HCT116 (cell line): ENCODE measurements at regions not wholly inside any gene's neighbourhood (a gene's known extent, or its start where the extent isn't known, plus 50 kb on each side); places are given as distances from the start of the nearest gene placed in this dataset.

Source experiments
- ATAC-seq: fragments of 200-7000 bp; cut with Tn5 transposase; 2 replicates; pipeline ENCODE4 v1.9.1; 2020; ENCODE audit warnings: mild to moderate bottlenecking, moderate library complexity
- BruUV-seq: library from RNA; stranded (reverse); fragments of 400-500 nt; replicated peaks from 2 replicates; lab custom pipeline; 2021; lab: Mats Ljungman, UMichigan
- CTCF ChIA-PET: fragments of 300-600 bp; sonication (Branson Sonifier 250); formaldehyde crosslinking; loops from one replicate; lab custom pipeline; 2021; ENCODE audit warnings: antibody characterized with exemption; lab: Charles Lee
- POLR2A ChIA-PET: fragments of 300-600, 350-600 bp; sonication (Branson Sonifier 250); formaldehyde crosslinking; loops from one replicate; lab custom pipeline; 2021; ENCODE audit warnings: antibody characterized with exemption; lab: Charles Lee
- RAD21 ChIA-PET, 2 experiments: fragments of 300-600 bp; sonication (Branson Sonifier 250); formaldehyde crosslinking; loops; one replicate each; lab custom pipeline; 2023; ENCODE audit warnings: low total read pairs in 2 of 2; ENCODE audit not compliant: uncharacterized antibody in 2 of 2, unreplicated experiment in 2 of 2, low non-redundant PET in 1 of 2; lab: Charles Lee
- DNase-seq: peaks from one replicate; pipeline ENCODE4 v3.0.0-alpha.2; 2010; ENCODE audit warnings: low read depth, low spot score
- H2AFZ ChIP-seq: fragments of 200-600 bp; shearing (Covaris generic), sonication (generic); 2 replicates; pipeline ENCODE4 v1.6.1; 2017; ENCODE audit warnings: low read depth, mixed run types, mixed read lengths, antibody characterized with exemption, low read length; ENCODE audit not compliant: poor library complexity, severe bottlenecking
- H3K27ac ChIP-seq: 2 replicates; pipeline ENCODE4 v1.5.1; 2012; ENCODE audit warnings: low read depth, low read length
- H3K27me3 ChIP-seq: fragments of 200-600 bp; sonication (generic); 2 replicates; pipeline ENCODE4 v1.6.1; 2016; ENCODE audit warnings: mixed run types, low read length, mixed read lengths; ENCODE audit not compliant: insufficient read depth
- H3K36me3 ChIP-seq, 2 experiments: fragments of 200-500 bp in 1 of 2; fragments of 200-600 bp in 1 of 2; sonication (Bioruptor generic) in 1 of 2; sonication (generic) in 1 of 2; 2 replicates each; pipeline versions ENCODE4 v1.5.1 to v1.6.1; 2014 to 2016; ENCODE audit warnings: low read length in 2 of 2, inconsistent platforms in 1 of 2, mixed read lengths in 1 of 2, mixed run types in 1 of 2; ENCODE audit not compliant: insufficient read depth in 2 of 2, control insufficient read depth in 1 of 2
- H3K4me1 ChIP-seq, 2 experiments: fragments of 200-600 bp in 1 of 2; sonication (generic) in 1 of 2; 2 replicates each; pipeline versions ENCODE4 v1.5.1 to v1.6.1; 2012 to 2017; ENCODE audit warnings: low read length in 2 of 2, inconsistent platforms in 1 of 2, mild to moderate bottlenecking in 1 of 2, mixed read lengths in 1 of 2, mixed run types in 1 of 2, moderate library complexity in 1 of 2; ENCODE audit not compliant: insufficient read depth in 2 of 2, control insufficient read depth in 1 of 2
- H3K4me2 ChIP-seq: fragments of 200-600 bp; sonication (generic); 2 replicates; pipeline ENCODE4 v1.6.1; 2017; ENCODE audit warnings: mixed run types, low read length, mixed read lengths
- H3K4me3 ChIP-seq, 2 experiments: fragments of 200-600 bp in 1 of 2; sonication (generic) in 1 of 2; replicated peaks in 1 of 2; 2 replicates each; pipeline ENCODE4 v1.5.1; 2011 to 2016; ENCODE audit warnings: low read length in 2 of 2, control low read depth in 1 of 2, low read depth in 1 of 2, mild to moderate bottlenecking in 1 of 2, mixed read lengths in 1 of 2, mixed run types in 1 of 2
- H3K79me2 ChIP-seq: fragments of 200-600 bp; sonication (generic); 2 replicates; pipeline ENCODE4 v1.6.1; 2017; ENCODE audit warnings: mild to moderate bottlenecking, mixed run types, low read length, moderate library complexity, mixed read lengths; ENCODE audit not compliant: insufficient read depth
- H3K9ac ChIP-seq: fragments of 200-600 bp; sonication (generic); 2 replicates; pipeline ENCODE4 v1.6.1; 2016; ENCODE audit warnings: low read length, mixed read lengths
- H3K9me2 ChIP-seq: fragments of 200-600 bp; sonication (generic), shearing (Covaris generic); 2 replicates; pipeline ENCODE4 v1.6.1; 2017; ENCODE audit warnings: mixed run types, mild to moderate bottlenecking, moderate library complexity; ENCODE audit not compliant: insufficient read depth
- H3K9me3 ChIP-seq, 2 experiments: fragments of 200-500 bp in 1 of 2; fragments of 200-600 bp in 1 of 2; sonication (Bioruptor generic) in 1 of 2; sonication (generic) in 1 of 2; 2 replicates each; pipeline ENCODE4 v1.6.1; 2014 to 2017; ENCODE audit warnings: low read length in 2 of 2, mixed read lengths in 2 of 2, inconsistent platforms in 1 of 2, low read depth in 1 of 2, mild to moderate bottlenecking in 1 of 2, mixed run types in 1 of 2, moderate library complexity in 1 of 2; ENCODE audit not compliant: control insufficient read depth in 1 of 2, insufficient read depth in 1 of 2
- H4K20me1 ChIP-seq: fragments of 200-600 bp; sonication (generic), shearing (Covaris generic); 2 replicates; pipeline ENCODE4 v1.6.1; 2017; ENCODE audit warnings: mixed run types, mild to moderate bottlenecking, moderate library complexity; ENCODE audit not compliant: insufficient read depth
- CEBPB ChIP-seq: IDR thresholded peaks from 2 replicates; pipeline ENCODE4 v1.6.1; 2012; ENCODE audit warnings: low read depth
- EZH2phosphoT487 ChIP-seq: fragments of 200-600 bp; IDR thresholded peaks from 2 replicates; pipeline ENCODE4 v1.6.1; 2018; ENCODE audit warnings: antibody characterized with exemption, borderline replicate concordance
- FOSL1 ChIP-seq: IDR thresholded peaks from 2 replicates; pipeline ENCODE4 v1.6.1; 2012; ENCODE audit warnings: low read depth
- JUND ChIP-seq: IDR thresholded peaks from 2 replicates; pipeline ENCODE4 v1.6.1; 2012
- POLR2A ChIP-seq: IDR thresholded peaks from 2 replicates; pipeline ENCODE4 v1.7.0; 2011; ENCODE audit warnings: borderline replicate concordance; ENCODE audit not compliant: insufficient read depth, insufficient read length; ENCODE audit errors: extremely low read depth
- SIN3A ChIP-seq: IDR thresholded peaks from 2 replicates; pipeline ENCODE4 v1.6.1; 2012; ENCODE audit warnings: low read depth
- SP1 ChIP-seq: IDR thresholded peaks from 2 replicates; pipeline ENCODE4 v1.6.1; 2012; ENCODE audit warnings: low read depth
- SRF ChIP-seq: IDR thresholded peaks from 2 replicates; pipeline ENCODE4 v1.6.1; 2012; ENCODE audit warnings: low read depth
- TCF7L2 ChIP-seq: IDR thresholded peaks from 2 replicates; pipeline ENCODE4 v1.7.0; 2011; ENCODE audit warnings: borderline replicate concordance, inconsistent platforms; ENCODE audit not compliant: insufficient read depth, insufficient read length; ENCODE audit errors: extremely low read depth
- YY1 ChIP-seq: IDR thresholded peaks from 2 replicates; pipeline ENCODE4 v1.6.1; 2011; ENCODE audit warnings: low read length, low read depth, moderate library complexity, mild to moderate bottlenecking; ENCODE audit not compliant: insufficient replicate concordance; ENCODE audit errors: extremely low read depth
- ZFX ChIP-seq: fragments of 450-650 bp; IDR thresholded peaks from 2 replicates; pipeline ENCODE4 v1.6.1; 2017
- ZNF274 ChIP-seq: fragments of 200-500 bp; sonication (Bioruptor generic); IDR thresholded peaks from 2 replicates; pipeline ENCODE4 v1.6.1; 2014; ENCODE audit warnings: mild to moderate bottlenecking, low read depth, low read length, inconsistent platforms
- intact Hi-C: fragments of 100-400 bp; cut with micrococcal nuclease; formaldehyde crosslinking; loops from 2 replicates; pipeline ENCODE4 v1.10.0; 2022
- TF ChIP-seq, protein P1 (sequence below): IDR thresholded peaks from 2 replicates; pipeline ENCODE4 v1.6.1; 2012
- TF ChIP-seq, protein P2 (sequence below): IDR thresholded peaks from 2 replicates; pipeline ENCODE4 v1.6.1; 2011; ENCODE audit warnings: mild to moderate bottlenecking, low read length, moderate library complexity; ENCODE audit not compliant: insufficient replicate concordance; ENCODE audit errors: extremely low read depth
- TF ChIP-seq, protein P3 (sequence below), 3 experiments: fragments of 200-600 bp in 1 of 3; sonication (generic) in 1 of 3; IDR thresholded peaks in 2 of 3; conservative IDR thresholded peaks in 1 of 3; 2 replicates each; pipeline ENCODE4 v1.5.1; 2012 to 2017; ENCODE audit warnings: low read depth in 2 of 3, low read length in 2 of 3, antibody characterized with exemption in 1 of 3, borderline replicate concordance in 1 of 3, control low read depth in 1 of 3, mild to moderate bottlenecking in 1 of 3, mixed read lengths in 1 of 3, mixed run types in 1 of 3, moderate library complexity in 1 of 3; ENCODE audit not compliant: insufficient read depth in 1 of 3
- TF ChIP-seq, protein P4 (sequence below): IDR thresholded peaks from 2 replicates; pipeline ENCODE4 v1.6.1; 2012; ENCODE audit warnings: low read depth
- TF ChIP-seq, protein P5 (sequence below): IDR thresholded peaks from 2 replicates; pipeline ENCODE4 v1.6.1; 2012

DNA sequence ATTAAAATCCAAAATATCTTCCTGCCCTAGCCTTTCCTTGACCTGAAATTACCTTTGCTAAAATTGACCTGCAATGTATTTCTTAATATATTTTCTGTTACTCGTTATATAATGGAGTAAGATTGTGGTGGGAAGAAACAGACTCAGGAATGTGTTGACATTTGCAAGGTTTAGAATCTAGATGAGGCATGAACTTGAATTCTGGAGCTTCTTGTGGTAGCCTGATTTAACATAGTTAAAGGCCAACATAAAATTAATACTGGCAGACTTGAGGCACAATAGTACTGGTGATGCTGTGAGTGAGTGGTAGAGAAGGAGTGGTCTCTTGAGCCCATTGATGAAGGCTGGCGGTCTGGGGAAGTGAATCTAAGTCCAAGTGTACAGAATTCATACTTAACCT, 197.9 kb upstream of the SPRY1 start:
- Histone ChIP-seq H3K4me3 (no peak overlapping the region), H3K27ac (no peak overlapping the region), H3K79me2 (no peaks in the 10 kb centered on the region), H2AFZ (no peak overlapping the region), H3K36me3 (no peaks in the 10 kb centered on the region), H3K9me3 (no peaks in the 10 kb centered on the region), H3K9ac (no peak overlapping the region), H3K27me3 (no peaks in the 10 kb centered on the region), H3K9me2 (no peaks in the 10 kb centered on the region), H4K20me1 (no peaks in the 10 kb centered on the region), H3K4me1 (no peaks in the 10 kb centered on the region), H3K4me2 (no peak overlapping the region)
- DNase-seq: no peak
- no TSS peak for BruUV-seq
- intact Hi-C loops: no loop called here
- ChIA-PET POLR2A (no interaction called here), CTCF (interaction anchor here (0.6 kb wide), 1 partner anchor 1036 kb away, joined by 3 read pairs; no protein-coding TSS in a partner anchor), RAD21 (no interaction called here)
- ATAC-seq: no peak
- no peak for TF ChIP-seq YY1
- TF ChIP-seq, protein P1, sequence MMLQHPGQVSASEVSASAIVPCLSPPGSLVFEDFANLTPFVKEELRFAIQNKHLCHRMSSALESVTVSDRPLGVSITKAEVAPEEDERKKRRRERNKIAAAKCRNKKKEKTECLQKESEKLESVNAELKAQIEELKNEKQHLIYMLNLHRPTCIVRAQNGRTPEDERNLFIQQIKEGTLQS: no peak
- no peak for TF ChIP-seq POLR2A
- no peak for TF ChIP-seq CEBPB
- TF ChIP-seq EZH2phosphoT487: no peak
- no peak for TF ChIP-seq SRF
- TF ChIP-seq FOSL1: no peak
- TF ChIP-seq ZFX: no peak
- no peak for TF ChIP-seq SIN3A
- TF ChIP-seq, protein P2, sequence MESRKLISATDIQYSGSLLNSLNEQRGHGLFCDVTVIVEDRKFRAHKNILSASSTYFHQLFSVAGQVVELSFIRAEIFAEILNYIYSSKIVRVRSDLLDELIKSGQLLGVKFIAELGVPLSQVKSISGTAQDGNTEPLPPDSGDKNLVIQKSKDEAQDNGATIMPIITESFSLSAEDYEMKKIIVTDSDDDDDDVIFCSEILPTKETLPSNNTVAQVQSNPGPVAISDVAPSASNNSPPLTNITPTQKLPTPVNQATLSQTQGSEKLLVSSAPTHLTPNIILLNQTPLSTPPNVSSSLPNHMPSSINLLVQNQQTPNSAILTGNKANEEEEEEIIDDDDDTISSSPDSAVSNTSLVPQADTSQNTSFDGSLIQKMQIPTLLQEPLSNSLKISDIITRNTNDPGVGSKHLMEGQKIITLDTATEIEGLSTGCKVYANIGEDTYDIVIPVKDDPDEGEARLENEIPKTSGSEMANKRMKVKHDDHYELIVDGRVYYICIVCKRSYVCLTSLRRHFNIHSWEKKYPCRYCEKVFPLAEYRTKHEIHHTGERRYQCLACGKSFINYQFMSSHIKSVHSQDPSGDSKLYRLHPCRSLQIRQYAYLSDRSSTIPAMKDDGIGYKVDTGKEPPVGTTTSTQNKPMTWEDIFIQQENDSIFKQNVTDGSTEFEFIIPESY: no peak
- TF ChIP-seq JUND: no peak
- TF ChIP-seq, protein P3, sequence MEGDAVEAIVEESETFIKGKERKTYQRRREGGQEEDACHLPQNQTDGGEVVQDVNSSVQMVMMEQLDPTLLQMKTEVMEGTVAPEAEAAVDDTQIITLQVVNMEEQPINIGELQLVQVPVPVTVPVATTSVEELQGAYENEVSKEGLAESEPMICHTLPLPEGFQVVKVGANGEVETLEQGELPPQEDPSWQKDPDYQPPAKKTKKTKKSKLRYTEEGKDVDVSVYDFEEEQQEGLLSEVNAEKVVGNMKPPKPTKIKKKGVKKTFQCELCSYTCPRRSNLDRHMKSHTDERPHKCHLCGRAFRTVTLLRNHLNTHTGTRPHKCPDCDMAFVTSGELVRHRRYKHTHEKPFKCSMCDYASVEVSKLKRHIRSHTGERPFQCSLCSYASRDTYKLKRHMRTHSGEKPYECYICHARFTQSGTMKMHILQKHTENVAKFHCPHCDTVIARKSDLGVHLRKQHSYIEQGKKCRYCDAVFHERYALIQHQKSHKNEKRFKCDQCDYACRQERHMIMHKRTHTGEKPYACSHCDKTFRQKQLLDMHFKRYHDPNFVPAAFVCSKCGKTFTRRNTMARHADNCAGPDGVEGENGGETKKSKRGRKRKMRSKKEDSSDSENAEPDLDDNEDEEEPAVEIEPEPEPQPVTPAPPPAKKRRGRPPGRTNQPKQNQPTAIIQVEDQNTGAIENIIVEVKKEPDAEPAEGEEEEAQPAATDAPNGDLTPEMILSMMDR (IDR thresholded peaks at IDR 0.05 in 2 of 3, conservative IDR thresholded peaks at IDR 0.05 in 1 of 3; ENCODE audit: borderline replicate concordance in 1 of 3, insufficient read depth in 1 of 3, low read depth in 2 of 3, low read length in 2 of 3): no peak
- no peak for TF ChIP-seq SP1
- TF ChIP-seq, protein P4, sequence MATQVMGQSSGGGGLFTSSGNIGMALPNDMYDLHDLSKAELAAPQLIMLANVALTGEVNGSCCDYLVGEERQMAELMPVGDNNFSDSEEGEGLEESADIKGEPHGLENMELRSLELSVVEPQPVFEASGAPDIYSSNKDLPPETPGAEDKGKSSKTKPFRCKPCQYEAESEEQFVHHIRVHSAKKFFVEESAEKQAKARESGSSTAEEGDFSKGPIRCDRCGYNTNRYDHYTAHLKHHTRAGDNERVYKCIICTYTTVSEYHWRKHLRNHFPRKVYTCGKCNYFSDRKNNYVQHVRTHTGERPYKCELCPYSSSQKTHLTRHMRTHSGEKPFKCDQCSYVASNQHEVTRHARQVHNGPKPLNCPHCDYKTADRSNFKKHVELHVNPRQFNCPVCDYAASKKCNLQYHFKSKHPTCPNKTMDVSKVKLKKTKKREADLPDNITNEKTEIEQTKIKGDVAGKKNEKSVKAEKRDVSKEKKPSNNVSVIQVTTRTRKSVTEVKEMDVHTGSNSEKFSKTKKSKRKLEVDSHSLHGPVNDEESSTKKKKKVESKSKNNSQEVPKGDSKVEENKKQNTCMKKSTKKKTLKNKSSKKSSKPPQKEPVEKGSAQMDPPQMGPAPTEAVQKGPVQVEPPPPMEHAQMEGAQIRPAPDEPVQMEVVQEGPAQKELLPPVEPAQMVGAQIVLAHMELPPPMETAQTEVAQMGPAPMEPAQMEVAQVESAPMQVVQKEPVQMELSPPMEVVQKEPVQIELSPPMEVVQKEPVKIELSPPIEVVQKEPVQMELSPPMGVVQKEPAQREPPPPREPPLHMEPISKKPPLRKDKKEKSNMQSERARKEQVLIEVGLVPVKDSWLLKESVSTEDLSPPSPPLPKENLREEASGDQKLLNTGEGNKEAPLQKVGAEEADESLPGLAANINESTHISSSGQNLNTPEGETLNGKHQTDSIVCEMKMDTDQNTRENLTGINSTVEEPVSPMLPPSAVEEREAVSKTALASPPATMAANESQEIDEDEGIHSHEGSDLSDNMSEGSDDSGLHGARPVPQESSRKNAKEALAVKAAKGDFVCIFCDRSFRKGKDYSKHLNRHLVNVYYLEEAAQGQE: no peak
- TF ChIP-seq, protein P5, sequence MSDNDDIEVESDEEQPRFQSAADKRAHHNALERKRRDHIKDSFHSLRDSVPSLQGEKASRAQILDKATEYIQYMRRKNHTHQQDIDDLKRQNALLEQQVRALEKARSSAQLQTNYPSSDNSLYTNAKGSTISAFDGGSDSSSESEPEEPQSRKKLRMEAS: no peak
- no peak for TF ChIP-seq ZNF274
- no peak for TF ChIP-seq TCF7L2
